GM19463 (cell line): ENCODE measurements at regions not wholly inside any gene's neighbourhood (a gene's known extent, or its start where the extent isn't known, plus 50 kb on each side); places are given as distances from the start of the nearest gene placed in this dataset.
"Not testable (repeated sequence)": the region's sequence is repeated elsewhere in the genome, so short reads cannot be mapped to it uniquely, and the experiment has no call there.

Source experiments
- ATAC-seq: cut with Tn5 transposase; IDR thresholded peaks from one replicate; pipeline ENCODE4 v1.9.1; 2021; ENCODE audit warnings: mild to moderate bottlenecking, moderate library complexity; ENCODE audit not compliant: unreplicated experiment

DNA sequence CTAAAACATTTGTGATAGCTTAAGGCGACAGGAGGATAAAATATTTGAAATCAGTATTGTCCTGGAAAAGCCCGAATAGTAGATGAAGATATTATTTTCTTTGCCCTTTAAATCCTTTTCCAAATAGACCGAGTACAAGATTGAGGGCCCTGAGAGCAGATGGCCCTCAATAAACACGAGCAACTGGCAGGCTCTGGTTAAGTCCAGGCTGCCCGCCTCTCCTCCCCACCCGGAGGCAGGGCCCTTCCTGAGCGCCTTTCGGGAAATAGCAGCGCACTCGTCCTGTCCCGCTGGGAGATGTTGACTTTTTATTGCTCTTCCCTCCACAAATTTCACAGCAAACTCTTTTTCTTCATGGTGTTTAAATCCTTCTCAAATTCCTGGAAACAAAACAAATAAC lies 50.8 kb upstream of the MAX start:
- no peak for ATAC-seq

- peak; percentile 84 for ATAC-seq
Observed at GRCh38 chr14:65156568-65157366, 54.5 kb upstream of the MAX start.

- ATAC-seq = peak; percentile 60
Observed at GRCh38 chr14:65159281-65160062, 57.2 kb upstream of the MAX start.

DNA sequence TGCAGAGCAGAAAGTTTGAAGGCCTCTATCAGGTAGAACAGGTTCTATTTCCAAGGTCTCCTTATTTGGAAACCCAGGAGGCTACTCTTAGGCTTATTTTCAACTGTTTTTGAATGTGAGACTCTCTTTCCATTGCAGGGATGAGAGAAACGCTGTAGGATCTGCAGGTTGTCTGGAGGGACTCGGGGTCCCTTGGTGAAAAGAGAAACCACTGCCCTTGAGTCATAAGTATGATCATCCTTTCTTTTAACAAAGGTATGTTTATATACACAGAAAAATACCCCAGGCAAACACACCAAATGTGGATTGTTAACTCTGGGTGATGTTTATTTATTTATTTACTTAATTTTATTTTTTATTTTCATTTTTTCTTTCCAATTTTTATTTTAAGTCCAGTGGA lies 57.8 kb upstream of the MAX start:
- no peak for ATAC-seq

DNA sequence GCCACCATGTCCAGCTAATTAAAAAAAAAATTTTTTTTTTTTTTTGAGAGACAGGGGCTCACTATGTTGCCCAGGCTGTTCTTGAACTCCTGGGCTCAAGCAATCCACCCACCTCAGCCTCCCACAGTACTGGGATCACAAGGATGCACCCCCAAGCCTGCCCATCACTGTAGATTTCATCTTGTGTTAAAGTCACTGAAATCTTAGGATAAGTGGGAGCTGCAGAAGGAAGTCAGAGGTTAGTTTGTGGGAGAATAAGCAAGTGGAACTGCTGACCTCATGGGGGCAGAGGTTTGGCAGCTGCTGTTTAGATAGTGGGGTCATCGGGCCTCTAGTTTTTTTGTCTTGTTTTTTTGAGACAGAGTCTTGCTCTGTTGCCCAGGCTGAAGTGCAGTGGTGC lies 59.7 kb upstream of the MAX start:
- no peak for ATAC-seq

DNA sequence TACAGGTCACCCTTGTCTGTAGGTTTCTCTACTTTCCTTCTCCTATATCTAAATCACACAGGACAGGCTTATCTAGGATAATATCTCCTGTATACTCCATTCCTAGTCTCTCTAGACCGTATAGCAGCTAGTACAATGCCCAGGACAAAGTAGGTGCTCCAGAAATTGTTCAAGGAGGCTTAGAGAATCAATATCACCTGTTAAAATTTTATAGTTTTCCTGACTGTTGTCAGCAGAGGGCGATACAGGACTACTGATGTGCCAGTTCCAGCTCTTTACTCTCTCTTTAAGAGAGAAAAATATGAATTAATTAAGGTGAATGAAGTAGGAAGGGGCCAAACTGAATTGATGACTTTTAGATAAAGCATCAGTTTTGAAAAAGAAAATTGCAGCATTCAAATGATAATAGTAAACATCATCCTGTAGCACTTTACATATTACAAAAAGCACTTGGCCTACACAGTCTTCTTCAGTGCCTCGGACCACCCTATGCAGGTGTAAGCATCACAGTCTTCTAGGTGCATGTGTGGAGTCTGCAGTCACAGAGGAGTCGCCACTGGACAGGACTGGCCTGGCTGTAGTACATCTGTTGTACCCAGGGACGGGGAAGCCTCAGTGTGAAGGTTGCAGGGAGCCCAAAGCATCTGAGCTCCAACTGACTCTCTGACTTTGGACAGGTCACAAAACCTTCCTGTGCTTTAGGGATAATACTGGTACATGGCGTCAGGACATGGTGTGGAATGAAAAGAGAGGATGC lies 61.9 kb upstream of the MAX start:
- ATAC-seq = no peak

- ATAC-seq = no peak
Observed at GRCh38 chr14:65164825-65165135, 62.5 kb upstream of the MAX start.

DNA sequence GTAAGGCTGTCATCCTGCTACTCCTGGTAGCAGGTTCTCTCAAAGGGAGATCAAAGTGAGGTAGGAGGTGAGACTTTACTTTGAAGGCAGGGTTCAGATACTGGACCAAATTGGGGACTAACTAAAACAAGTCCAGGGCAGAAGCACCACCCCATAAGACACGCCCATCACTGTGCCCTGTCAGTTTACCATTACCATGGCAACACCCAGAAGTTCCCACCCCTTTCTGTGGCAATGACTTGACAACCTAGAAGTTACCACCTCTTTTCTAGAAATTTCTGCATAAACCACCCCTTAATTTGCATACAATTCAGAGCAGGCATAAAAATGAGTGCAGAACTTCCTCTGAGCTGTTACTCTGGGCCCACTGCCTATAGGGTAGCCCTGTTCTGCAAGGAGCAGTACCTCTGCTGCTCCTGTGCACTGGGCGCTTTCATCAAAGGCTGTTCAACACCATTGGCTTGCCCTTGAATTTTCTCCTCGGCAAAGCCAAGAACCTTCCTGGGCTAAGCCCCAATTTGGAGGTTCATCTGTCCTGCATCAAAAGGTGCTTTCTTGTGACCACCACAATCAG lies 64.8 kb upstream of the MAX start:
- ATAC-seq = no peak

DNA sequence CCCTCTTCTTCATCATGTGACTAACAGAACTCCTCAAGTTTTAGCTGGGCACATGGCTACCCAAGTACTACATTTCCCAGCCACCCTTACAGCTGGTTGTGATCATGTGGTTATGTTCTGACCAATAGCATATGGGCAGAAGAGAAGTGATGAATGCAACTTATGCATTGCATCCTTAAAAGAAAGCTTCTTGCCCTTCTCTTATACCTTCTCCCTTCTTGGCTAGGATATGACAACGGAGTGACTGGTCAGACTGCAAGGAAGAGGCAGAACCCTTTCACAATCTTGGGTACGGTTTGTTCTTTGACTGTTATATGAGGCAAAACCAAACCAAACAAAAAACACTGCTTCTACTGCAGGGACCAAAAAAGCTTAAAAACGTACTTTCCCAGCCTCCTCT lies 66.5 kb upstream of the MAX start:
- ATAC-seq = peak; percentile 2

DNA sequence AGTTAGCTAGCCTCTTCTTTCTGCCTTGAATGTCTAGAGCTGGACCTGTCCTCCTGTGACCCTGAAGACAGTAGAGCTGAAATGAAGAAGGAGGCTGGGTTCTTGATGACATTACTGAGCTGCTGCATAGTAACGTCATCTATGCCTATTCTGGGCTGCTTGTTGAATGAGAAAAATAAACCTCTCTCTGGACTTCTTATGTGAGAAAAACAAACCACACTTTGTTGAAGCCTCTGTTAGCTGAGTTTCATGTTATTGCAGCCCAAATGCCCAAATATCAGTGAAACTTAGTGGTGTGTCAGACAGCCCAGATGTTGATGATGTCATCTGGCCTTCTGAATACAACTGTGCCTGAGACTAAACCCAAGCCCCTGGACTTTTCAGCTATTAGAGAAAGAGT lies 67.0 kb upstream of the MAX start:
- ATAC-seq = peak; percentile 87

DNA sequence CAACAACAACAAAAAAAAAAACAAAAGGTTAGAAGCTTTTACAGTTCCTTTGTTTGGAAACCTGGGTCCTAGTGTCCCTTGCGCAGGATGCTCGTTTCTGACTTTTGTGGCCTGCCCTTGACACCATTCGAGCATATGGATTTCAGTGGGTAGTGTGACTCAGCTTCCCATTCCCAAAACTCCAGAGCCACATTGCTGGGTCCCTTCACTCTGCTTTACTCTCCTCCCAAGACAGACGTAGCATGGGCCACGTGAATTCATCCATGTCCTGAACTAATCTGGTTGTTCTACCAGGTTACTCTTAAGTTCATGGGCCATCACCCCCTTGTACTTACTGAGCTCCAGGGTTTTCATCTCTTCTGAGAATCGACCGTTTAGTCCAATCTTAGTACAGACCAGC lies 68.0 kb upstream of the MAX start:
- ATAC-seq = no peak

- peak; percentile 29 for ATAC-seq
Observed at GRCh38 chr14:65170768-65171507, 68.6 kb upstream of the MAX start.

- no peak for ATAC-seq
Observed at GRCh38 chr14:65173973-65174693, 71.8 kb upstream of the MAX start.

DNA sequence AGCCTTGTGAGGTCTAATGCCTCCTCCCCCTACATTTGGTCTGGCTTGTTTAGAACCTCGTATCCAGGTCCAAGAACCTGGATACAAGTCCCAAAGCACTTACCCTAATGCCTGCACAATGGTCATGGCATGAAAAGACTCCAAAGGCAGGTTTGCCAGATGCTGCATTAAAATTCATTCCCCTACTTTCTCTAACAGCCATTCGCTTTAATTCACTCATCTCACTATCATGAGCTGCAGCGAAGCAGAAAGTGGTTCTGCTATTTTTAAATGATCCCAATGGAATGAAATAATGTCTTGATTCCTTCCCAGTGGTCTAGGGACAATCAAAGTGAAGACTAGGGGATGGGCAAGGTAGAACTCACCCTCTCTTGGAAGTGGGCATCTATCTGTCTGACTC lies 72.5 kb upstream of the MAX start:
- no peak for ATAC-seq

GRCh38 chr14:65177551-65177950 lies 75.2 kb upstream of the MAX start:
- ATAC-seq = no peak

GRCh38 chr14:65179231-65179630 lies 76.9 kb upstream of the MAX start:
- not testable (repeated sequence) for ATAC-seq

DNA sequence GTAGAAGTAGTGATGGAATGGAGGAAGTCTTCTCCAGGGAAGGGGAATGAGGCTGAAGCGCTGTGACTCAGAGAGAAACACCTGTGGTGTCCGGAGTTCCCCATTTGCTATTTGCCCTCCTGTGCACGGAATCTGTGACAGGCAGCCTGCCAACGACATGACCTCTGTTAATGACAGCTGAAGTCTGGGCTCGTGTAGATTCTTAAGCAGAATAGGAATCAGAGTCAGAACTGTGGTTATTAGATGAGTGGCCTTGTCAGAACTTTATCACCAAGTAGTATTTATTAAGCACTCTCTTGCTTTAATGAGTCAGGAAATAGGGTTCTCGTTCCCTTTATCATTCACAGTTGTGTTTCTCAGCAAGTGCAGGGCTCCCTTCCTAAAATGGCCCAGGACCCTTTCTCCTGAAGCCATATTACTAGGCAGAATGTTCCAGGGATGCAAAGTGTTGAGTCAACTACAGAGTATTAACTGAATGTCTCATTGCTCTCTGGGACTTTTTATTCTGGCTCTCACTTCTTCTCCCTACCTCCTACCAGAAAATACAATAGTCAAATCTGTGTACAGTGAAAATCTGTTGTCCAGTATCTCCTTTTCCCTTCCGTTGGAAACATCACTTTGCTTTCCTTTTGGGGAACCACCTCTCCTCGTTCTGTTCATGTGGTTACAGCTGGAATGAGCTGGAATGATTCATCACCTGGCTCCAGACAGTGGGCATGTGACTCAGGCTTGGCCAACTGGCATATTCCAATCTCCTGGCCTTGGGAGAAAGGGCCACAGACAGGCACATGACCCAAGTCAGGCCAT lies 77.8 kb upstream of the MAX start:
- ATAC-seq = peak; percentile 91

- no peak for ATAC-seq
Observed at GRCh38 chr14:65180725-65181025, 78.4 kb upstream of the MAX start.

- ATAC-seq = no peak
Observed at GRCh38 chr14:65184032-65184764, 81.9 kb upstream of the MAX start.
